ENCODE measurements at regions not wholly inside any gene's neighbourhood (a gene's known extent, or its start where the extent isn't known, plus 50 kb on each side); places are given as distances from the start of the nearest gene placed in this dataset.

DNA sequence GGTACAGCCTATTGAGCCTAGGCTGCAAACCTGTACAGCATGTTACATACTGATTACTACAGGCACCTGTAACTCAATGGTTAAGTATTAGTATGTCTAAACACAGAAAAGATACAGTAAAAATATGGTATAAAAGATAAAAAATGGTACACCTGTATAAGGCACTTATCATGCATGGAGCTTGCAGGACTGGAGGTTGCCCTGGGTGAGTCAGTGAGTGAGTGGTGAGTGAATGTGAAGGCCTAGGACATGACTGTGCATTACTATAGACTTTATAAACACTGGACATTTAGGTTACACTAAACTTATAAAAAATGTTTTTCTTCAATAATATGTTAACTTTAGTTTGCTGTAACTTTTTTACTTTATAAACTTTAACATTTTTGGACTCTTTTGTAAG lies 171.3 kb downstream of the SLC28A3 start:
- TF ChIP-seq, protein P1, sequence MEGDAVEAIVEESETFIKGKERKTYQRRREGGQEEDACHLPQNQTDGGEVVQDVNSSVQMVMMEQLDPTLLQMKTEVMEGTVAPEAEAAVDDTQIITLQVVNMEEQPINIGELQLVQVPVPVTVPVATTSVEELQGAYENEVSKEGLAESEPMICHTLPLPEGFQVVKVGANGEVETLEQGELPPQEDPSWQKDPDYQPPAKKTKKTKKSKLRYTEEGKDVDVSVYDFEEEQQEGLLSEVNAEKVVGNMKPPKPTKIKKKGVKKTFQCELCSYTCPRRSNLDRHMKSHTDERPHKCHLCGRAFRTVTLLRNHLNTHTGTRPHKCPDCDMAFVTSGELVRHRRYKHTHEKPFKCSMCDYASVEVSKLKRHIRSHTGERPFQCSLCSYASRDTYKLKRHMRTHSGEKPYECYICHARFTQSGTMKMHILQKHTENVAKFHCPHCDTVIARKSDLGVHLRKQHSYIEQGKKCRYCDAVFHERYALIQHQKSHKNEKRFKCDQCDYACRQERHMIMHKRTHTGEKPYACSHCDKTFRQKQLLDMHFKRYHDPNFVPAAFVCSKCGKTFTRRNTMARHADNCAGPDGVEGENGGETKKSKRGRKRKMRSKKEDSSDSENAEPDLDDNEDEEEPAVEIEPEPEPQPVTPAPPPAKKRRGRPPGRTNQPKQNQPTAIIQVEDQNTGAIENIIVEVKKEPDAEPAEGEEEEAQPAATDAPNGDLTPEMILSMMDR (IDR thresholded peaks at IDR 0.05; ENCODE audit: poor library complexity), result no peak
- TF ChIP-seq EZH2 (IDR thresholded peaks at IDR 0.05; ENCODE audit: borderline replicate concordance), result no peak

Measured in hepatocyte (in vitro differentiated cells).